HG02981 (cell line): ENCODE measurements at regions not wholly inside any gene's neighbourhood (a gene's known extent, or its start where the extent isn't known, plus 50 kb on each side); places are given as distances from the start of the nearest gene placed in this dataset.

Experiments
- ATAC-seq: cut with Tn5 transposase; IDR thresholded peaks from one replicate; pipeline ENCODE4 v1.9.1; 2021; ENCODE audit warnings: mild to moderate bottlenecking, moderate library complexity; ENCODE audit not compliant: unreplicated experiment

- ATAC-seq: no peak
Observed at GRCh38 chr22:47270463-47271135, 508.1 kb downstream of the TBC1D22A start.

DNA sequence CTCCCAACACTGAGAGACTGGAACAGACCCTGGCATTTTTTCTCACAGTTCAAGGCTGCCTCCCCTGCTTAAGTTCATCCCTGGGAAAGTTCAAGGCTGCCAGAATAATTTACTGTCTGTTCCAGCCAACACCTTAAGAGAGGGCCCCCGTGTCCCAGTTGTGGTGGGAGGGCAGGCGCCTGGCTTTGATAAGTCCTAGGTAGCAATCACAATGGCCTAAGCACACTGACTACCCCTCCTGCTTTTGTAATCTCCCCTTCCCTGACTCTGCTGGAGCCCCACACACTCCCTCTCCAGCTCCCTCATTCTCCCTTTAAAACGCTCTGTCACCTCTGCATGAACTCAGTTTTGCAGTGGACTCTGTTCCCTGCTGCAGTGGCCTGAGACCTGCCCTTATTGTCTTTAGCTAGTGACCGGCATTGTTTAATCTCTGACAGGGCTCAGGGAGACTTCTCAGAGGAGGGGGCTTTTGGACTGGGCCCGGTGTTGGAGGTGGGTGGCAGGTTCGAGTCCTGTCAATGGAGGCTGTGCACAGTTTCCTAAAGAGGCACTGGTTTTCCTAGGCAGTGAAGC, 507.2 kb downstream of the TBC1D22A start:
- ATAC-seq: no peak

GRCh38 chr22:47267513-47268282, 505.2 kb downstream of the TBC1D22A start:
- no peak for ATAC-seq

- no peak for ATAC-seq
Observed at GRCh38 chr22:47266329-47266728, 503.9 kb downstream of the TBC1D22A start.

- no peak for ATAC-seq
Observed at GRCh38 chr22:47260551-47260950, 498.1 kb downstream of the TBC1D22A start.

- ATAC-seq: no peak
Observed at GRCh38 chr22:47259990-47260389, 497.5 kb downstream of the TBC1D22A start.

DNA sequence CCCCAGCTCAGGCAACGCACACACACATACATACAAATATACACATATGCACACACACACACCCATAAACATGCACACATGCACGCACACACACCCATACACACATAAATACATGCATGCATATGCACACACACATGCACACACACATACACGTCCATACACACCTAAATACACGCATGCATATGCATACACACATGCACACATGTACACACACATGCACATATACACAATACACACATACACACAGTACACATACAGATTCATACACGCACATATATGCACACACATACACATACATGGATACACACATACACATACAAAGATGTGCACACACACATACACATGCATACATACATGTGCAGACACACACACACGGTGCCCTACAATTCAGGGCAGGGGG, 496.6 kb downstream of the TBC1D22A start:
- no peak for ATAC-seq

- ATAC-seq: no peak
Observed at GRCh38 chr22:47257976-47258375, 495.5 kb downstream of the TBC1D22A start.

- ATAC-seq: no peak
Observed at GRCh38 chr22:47257566-47257965, 495.1 kb downstream of the TBC1D22A start.

- no peak for ATAC-seq
Observed at GRCh38 chr22:47251911-47252310, 489.5 kb downstream of the TBC1D22A start.

- ATAC-seq: no peak
Observed at GRCh38 chr22:47250995-47251765, 488.7 kb downstream of the TBC1D22A start.

DNA sequence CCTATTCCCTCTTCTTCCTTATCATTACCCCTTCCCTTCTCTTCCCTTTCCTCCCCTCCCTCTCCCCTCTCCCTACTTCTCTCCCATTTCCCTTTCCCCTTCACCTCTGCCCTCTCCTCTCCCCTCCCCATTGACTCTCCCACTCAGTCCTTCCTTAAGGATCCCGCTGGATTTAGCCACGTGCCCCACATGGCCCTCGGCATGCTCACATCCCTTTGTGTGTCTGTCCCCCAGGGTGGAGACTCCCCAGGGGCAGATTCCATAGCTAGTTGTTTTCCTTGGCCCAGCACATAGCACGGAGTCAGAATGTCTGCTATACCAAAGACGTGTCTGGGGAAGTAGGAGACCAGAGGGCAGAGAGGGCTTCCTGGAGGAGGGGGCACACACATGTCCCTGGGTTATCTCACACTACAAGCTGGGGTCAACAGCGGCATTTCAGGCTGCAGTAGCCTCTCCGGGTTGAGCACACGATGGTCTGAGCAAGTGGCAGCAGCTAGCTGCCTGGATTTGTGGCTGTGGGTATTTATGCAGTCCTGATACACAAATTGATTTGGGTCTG, 487.0 kb downstream of the TBC1D22A start:
- ATAC-seq: no peak

DNA sequence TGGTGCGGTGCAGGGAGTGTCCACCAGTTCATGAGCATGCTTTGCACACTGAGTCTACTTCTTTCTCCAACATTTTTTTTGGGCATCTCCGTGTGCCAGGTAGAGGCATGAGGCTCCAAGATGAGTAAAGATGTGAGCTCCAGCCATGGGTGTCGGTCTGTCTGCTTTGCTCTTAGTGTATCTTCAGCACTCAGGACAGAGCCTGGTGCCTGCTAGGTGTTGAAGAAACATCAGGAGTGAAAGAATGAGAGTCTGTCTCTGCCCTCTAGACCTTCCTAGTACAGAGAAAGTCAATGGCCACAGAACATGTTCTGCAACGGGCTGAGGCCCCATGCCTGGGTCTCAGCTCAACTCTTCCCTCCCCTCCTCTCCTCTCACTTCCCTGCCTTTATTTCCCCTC, 486.5 kb downstream of the TBC1D22A start:
- ATAC-seq: no peak

- ATAC-seq: no peak
Observed at GRCh38 chr22:47247579-47248240, 485.3 kb downstream of the TBC1D22A start.

GRCh38 chr22:47245786-47246185, 483.3 kb downstream of the TBC1D22A start:
- ATAC-seq: no peak

DNA sequence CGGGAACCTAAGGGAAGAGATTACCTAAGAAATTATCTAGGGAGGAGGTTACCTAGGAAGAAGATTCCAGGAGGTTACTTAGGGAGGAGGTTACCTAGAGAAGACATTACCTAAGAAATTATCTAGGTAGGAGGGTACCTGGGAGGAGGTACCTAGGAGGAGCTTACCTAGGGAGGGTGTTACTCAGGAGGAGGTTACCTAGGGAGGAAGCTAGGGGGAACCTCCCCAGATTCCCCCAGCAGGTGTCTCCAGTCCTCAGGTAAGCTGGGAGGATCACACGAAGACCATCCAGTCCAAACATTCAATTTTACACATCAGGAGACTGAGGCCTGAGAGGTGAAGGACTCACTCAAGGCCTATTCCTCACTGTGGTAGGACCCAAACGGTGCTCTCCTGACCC, 482.8 kb downstream of the TBC1D22A start:
- no peak for ATAC-seq

- no peak for ATAC-seq
Observed at GRCh38 chr22:47240116-47240515, 477.7 kb downstream of the TBC1D22A start.

DNA sequence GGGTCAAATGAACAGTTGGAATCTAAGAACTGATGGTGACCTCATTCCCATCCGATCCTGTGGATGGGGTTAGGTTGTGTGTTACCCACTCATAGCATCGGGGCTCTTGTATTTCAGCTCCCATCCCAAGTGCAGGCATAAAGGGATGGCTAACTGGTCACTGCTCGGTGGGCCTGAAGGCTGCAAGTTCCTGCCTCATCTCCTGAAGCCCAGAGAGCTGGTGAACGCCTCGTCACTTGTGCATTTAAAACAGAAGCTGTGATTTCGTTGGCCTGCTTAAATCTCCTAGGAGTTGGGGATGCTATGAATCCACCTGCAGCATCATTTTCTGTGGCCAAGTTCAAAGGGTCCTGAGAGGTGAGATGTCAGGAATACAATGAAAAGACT, 477.0 kb downstream of the TBC1D22A start:
- no peak for ATAC-seq

GRCh38 chr22:47238690-47239473, 476.4 kb downstream of the TBC1D22A start:
- no peak for ATAC-seq
